ENCODE measurements at regions not wholly inside any gene's neighbourhood (a gene's known extent, or its start where the extent isn't known, plus 50 kb on each side); places are given as distances from the start of the nearest gene placed in this dataset.

- peak; percentile 71 for DNase-seq
Observed at GRCh38 chr2:9681427-9681817, 50.6 kb upstream of the YWHAQ start.

GRCh38 chr2:9685637-9686036 lies 54.8 kb upstream of the YWHAQ start:
- no peak for DNase-seq

GRCh38 chr2:9686061-9686460 lies 55.3 kb upstream of the YWHAQ start:
- peak; percentile 20 for DNase-seq

- DNase-seq: no peak
Observed at GRCh38 chr2:9690252-9690651, 59.5 kb upstream of the YWHAQ start.

GRCh38 chr2:9690716-9691498 lies 60.1 kb upstream of the YWHAQ start:
- no peak for DNase-seq

- no peak for DNase-seq
Observed at GRCh38 chr2:9692456-9693195, 61.8 kb upstream of the YWHAQ start.

GRCh38 chr2:9693196-9693491 lies 62.3 kb upstream of the YWHAQ start:
- DNase-seq: peak; percentile 67

- DNase-seq: no peak
Observed at GRCh38 chr2:9693646-9694045, 62.8 kb upstream of the YWHAQ start.

- no peak for DNase-seq
Observed at GRCh38 chr2:9694661-9695234, 64.0 kb upstream of the YWHAQ start.

- DNase-seq: no peak
Observed at GRCh38 chr2:9695941-9696340, 65.1 kb upstream of the YWHAQ start.

GRCh38 chr2:9696731-9697130 lies 65.9 kb upstream of the YWHAQ start:
- DNase-seq: no peak

- no peak for DNase-seq
Observed at GRCh38 chr2:9697909-9698308, 67.1 kb upstream of the YWHAQ start.

- DNase-seq: no peak
Observed at GRCh38 chr2:9699139-9700108, 68.6 kb upstream of the YWHAQ start.

GRCh38 chr2:9700109-9700495 lies 69.3 kb upstream of the YWHAQ start:
- no peak for DNase-seq

GRCh38 chr2:9702604-9703084 lies 71.8 kb upstream of the YWHAQ start:
- DNase-seq: no peak

GRCh38 chr2:9703085-9703678 lies 72.4 kb upstream of the YWHAQ start:
- peak; percentile 73 for DNase-seq

- DNase-seq: peak; percentile 64
Observed at GRCh38 chr2:9703701-9704221, 73.0 kb upstream of the YWHAQ start.

GRCh38 chr2:9704600-9704999 lies 73.8 kb upstream of the YWHAQ start:
- no peak for DNase-seq

- DNase-seq: no peak
Observed at GRCh38 chr2:9705196-9705595, 74.4 kb upstream of the YWHAQ start.

GRCh38 chr2:9707008-9707407 lies 76.2 kb upstream of the YWHAQ start:
- DNase-seq: no peak

- no peak for DNase-seq
Observed at GRCh38 chr2:9707611-9708160, 76.9 kb upstream of the YWHAQ start.

All from hematopoietic multipotent progenitor cell treated with erythropoietin and hydrocortisone succinate and interleukin-3 and kit ligand, for 4 days (in vitro differentiated cells).